GM23338 (cell line): ENCODE measurements at regions not wholly inside any gene's neighbourhood (a gene's known extent, or its start where the extent isn't known, plus 50 kb on each side); places are given as distances from the start of the nearest gene placed in this dataset.

Source experiments
- CREB1 ChIP-seq: fragments of 250-450 bp; sonication (Bioruptor Pico); IDR thresholded peaks from 2 replicates; pipeline ENCODE4 v1.5.0; 2020; ENCODE audit warnings: low read depth, mild to moderate bottlenecking, moderate library complexity
- EZH2phosphoT487 ChIP-seq: fragments of 200-600 bp; sonication (generic); IDR thresholded peaks from one replicate; pipeline ENCODE4 v1.8.1; 2018; ENCODE audit warnings: antibody characterized with exemption; ENCODE audit not compliant: unreplicated experiment
- REST ChIP-seq: IDR thresholded peaks from one replicate; pipeline ENCODE4 v1.6.1; 2018; ENCODE audit warnings: antibody characterized with exemption; ENCODE audit not compliant: unreplicated experiment
- ZNF114 ChIP-seq: fragments of 250-450 bp; sonication (Bioruptor Pico); IDR thresholded peaks from 2 replicates; pipeline ENCODE4 v1.5.0; 2020; ENCODE audit warnings: mild to moderate bottlenecking, moderate library complexity
- TF ChIP-seq, protein P1 (sequence below), 2 experiments: fragments of 200-600 bp in 1 of 2; sonication (generic) in 1 of 2; conservative IDR thresholded peaks; 2 replicates each; pipeline versions ENCODE4 v1.5.1 to v1.6.1; 2016 to 2017; ENCODE audit warnings: antibody characterized with exemption in 2 of 2, low read depth in 2 of 2, mild to moderate bottlenecking in 2 of 2, moderate library complexity in 1 of 2

GRCh38 chr1:181396171-181396670, 87.1 kb upstream of the CACNA1E start:
- TF ChIP-seq, protein P1, sequence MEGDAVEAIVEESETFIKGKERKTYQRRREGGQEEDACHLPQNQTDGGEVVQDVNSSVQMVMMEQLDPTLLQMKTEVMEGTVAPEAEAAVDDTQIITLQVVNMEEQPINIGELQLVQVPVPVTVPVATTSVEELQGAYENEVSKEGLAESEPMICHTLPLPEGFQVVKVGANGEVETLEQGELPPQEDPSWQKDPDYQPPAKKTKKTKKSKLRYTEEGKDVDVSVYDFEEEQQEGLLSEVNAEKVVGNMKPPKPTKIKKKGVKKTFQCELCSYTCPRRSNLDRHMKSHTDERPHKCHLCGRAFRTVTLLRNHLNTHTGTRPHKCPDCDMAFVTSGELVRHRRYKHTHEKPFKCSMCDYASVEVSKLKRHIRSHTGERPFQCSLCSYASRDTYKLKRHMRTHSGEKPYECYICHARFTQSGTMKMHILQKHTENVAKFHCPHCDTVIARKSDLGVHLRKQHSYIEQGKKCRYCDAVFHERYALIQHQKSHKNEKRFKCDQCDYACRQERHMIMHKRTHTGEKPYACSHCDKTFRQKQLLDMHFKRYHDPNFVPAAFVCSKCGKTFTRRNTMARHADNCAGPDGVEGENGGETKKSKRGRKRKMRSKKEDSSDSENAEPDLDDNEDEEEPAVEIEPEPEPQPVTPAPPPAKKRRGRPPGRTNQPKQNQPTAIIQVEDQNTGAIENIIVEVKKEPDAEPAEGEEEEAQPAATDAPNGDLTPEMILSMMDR (conservative IDR thresholded peaks at IDR 0.05; ENCODE audit: low read depth in 2 of 2), result no peak
- TF ChIP-seq REST (no peak), EZH2phosphoT487 (no peak), ZNF114 (CRISPR knock-in tag) (no peak), CREB1 (CRISPR knock-in tag) (no peak)
